GM21367 (cell line): ENCODE measurements at regions not wholly inside any gene's neighbourhood (a gene's known extent, or its start where the extent isn't known, plus 50 kb on each side); places are given as distances from the start of the nearest gene placed in this dataset.

Source experiments
- ATAC-seq: cut with Tn5 transposase; IDR thresholded peaks from one replicate; pipeline ENCODE4 v1.9.1; 2021; ENCODE audit not compliant: unreplicated experiment

DNA sequence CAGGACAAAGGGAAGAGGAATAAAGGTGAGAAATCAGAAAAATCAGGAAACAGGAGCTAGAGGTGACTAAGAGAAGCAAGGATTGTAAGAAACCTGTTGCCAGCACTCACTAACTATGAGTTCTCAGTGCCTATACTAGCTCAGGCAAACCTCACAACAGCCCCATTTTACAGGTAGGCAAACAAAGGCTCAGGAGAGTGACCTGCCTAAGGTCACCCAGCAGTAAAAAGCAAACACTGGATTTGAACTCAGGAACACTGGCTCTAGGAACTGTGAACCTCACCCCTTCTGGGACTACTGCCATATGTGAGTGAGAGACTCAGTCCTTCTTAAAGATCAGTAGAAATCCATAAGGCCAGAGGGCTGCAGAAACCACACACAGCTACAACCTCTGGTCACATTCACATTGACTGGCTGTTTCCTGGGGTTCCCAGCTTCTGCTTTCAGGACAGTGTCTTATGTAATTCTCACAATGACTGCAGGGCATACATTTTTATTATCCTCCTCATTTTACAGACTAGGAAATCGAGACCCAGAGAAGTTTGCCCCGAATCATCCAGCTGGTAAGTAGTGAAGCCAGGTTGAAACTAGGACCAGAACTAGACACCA, 80.7 kb upstream of the MAFB start:
- ATAC-seq: no peak

DNA sequence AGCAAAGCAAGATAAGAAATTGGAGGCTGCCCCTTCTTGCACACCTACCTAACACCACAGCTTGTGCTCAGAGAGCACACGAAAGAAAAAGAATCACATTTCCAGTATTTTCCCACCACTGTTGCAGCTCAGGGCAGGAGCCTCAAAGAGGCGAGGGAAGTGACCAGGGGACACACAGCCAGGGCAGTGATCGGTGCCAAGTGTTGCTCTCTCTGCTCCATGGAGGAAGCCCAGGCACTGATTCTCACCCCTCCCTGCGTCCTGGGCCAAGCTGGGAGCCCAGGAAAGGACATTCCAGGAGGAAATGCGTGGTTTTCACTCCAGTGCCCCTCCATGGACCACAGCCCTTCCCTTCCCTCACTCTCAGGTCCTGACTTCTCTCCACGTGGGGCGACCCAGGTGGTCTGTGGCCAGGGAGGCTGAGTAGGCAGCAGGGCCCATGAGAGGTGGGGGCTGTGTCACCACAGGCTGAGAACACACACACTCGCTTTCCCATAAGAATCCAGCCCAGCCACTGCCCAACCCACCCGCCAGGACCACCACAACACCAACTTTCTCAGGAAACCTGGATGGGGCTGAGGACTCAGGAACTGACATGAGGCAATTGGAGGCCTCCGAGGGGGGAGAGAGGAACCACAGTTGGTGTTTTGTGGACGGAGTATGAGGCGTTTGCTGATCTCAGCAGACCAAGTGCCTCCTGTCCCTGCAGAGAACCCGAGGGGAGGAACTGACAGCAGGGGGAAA, 81.7 kb upstream of the MAFB start:
- no peak for ATAC-seq

DNA sequence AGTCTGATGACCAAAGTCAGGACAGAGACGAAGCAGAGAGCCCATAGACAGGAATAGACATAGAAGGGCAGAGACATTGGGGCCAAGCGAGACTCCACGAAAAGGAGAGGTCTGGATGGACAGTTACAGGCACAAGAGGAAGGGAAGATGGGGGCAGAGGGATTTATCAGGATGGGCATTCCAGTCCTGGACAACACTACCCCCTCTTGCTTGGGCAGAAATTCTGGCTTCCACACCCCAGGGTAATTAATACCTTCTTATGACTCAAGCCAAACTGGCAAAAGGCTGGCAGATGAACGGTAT, 82.2 kb upstream of the MAFB start:
- ATAC-seq: no peak

DNA sequence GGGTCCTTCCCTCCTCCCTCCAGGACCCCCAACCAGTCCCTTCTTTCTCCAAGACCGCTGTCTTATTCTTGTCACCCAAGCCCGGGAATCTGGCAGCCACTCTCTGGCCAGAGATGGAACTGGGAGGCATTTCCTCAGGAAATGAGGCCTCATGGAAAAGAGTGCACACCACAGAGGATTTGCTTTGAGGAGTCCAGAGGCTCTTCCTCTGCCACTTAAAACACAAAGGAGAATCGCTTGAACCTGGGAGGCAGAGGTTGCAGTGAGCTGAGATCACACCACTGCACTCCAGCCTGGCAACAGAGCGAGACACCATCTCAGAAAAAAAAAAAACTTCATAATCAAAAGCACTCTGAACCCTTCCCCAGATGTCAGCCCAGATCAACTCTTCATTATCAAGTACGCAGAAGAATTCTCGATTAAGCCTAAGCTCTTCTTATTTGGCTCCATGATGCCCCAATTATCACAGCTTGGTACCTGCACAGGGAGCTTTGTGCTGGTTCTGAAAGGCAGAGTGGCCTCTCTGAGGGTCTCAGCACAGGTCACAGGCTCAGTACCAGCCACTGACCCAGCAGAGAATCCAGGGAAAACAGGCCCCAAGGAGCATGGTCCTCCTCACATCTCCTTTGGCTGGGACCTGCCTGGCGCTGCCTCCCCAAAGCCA, 82.9 kb upstream of the MAFB start:
- no peak for ATAC-seq

DNA sequence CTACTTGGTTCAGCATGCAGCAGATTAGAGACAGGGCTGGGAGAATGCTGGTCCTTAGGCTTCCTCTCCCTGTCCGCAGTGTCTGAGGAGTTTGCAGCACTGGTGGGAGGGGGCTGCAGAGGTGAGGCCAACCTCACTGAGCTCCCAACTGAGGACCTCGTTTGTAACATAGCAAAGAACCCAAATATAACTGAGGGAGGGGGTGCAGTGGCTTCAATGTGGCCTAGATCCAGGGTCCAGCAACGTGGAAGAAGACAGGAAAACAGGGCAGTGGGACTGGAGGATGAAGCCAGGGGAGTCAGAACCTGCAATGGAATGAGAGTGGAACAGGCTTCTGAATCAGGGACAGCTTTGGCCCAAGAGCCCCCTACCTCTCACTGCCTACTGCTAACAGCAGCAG, 84.3 kb upstream of the MAFB start:
- no peak for ATAC-seq

DNA sequence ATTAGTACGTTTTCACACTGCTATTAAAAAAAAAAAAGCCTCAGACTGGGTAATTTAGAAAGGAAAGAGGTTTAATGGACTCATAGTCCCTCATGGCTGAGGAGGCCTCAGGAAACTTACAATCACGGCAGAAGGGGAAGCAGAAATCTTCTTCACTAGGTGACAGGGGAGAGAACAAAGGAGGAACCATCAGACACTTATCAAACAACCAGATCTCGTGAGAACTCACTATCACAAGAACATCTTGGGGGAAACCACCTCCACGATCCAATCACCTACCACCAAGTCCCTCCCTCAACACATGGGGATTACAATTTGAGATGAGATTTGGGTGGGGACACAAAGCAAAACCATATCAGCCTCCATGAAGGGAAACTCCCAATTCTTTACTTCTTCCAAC, 85.2 kb upstream of the MAFB start:
- ATAC-seq: no peak

DNA sequence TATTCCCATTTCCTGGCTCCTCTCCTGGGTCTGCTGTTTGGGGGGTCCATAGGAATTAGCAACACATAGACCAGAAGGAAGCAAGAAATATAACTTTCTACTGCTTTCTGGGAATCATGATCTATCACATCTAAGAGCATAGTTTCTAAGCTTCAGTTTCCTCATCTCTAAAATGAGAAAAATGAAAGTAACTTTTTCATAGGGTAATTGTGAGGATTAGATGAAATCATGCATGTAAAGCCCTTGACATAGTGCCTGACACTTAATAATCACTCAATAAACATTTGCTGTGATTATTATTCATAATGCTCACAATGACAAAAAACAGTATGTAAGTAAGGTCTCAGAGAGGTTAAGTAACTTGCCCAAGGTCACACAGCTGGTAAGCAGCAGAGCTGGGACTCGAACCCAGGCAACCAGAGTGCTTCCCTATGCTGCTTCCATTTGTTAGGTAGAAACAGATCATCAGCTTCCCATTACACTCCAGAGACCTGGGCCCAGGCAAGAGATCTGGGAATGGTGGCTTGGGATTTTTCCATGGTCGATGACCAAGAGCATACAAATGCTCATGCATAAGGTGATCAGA, 86.6 kb upstream of the MAFB start:
- no peak for ATAC-seq

DNA sequence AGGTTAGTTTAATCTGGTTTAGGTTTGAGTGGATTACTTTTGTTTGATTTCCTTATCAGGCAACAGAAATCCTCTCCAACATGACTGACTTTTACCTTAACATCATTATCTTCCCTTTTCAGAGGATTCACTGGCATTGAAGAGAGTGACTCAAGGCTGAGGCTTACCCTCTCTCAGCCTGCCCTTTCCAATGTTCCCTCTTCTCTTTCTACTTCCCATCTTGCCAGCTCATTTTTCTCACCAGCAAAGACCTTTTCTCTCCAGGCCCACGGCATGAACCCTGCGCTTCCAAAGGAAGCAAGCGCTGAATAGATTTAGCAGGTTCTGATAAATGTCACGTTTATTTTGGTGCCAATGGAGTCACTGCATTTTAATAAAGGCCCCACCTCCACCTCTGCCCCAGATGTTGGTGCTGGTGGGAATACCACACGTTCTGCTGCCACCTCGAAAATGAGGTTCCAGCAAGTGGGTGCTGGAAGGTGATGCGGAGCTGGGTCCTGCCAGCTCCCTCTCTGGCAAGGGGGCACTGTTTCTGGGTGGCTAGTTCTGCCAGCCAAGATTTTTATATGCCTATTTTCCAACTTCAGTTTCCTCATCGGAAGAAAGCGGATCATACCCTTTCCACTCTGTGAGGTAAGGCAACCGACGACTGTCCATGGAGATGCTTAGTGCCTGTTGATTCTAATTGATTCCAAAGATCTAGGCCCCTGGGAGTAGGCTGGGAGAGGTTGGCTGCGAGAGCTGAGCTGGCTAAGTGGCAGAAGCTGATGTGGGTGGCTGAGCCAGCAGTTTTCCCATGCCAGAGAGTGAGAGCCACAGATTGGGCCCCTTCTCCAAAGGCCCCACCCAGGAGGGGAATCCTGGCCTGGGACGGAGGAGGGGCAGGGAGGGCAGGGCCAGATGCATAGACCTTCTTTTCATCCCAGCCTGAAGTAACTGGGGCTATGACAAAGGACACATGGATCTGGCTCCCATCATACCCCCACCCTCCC, 87.7 kb upstream of the MAFB start:
- ATAC-seq: no peak

DNA sequence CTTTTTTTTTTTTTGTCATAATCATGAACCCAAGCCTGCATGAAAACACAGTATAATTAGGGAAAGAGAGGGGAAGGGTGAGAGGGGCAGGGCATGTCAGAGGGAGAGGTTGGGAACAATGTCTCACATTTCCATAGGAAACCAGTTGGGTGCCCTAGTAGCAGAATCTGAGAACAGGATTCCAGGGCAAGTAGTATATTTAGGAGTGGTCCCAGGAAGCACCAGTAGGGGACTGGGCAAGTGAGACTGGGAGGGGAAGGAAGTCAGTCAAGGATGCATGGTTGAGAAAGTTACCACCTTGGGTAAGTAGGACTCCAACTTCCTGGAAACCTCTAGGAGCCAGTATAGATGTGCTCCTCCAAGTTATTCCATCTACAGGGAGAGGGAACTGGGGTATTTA, 88.6 kb upstream of the MAFB start:
- ATAC-seq: no peak

DNA sequence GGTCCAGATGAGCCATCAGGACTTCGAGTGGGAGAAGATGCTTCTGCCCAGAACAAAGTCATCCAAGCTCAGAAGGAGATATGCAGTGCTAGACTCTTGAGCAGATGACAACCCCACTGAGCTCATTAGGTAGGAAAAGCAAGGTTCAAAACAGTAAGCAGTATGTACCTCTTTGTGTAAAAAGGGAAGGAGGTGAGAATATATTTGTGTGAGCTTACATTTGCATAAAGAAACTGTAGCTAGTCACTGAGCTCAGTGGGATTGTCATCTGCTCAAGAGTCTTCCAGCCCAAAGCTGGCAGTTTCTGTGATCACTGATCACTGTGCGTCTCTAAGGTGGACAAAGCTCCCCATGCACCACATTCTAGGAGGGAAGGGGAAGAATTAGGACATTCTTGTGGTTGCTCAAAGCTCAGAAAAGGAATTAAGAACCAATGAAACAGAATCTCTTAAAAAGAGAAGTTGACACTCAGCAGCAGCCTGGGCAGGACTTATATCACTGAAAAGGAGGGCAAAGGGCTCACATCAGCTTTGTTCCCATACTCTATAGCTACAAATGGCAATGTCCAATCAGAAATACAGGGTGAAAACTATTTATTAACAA, 90.0 kb upstream of the MAFB start:
- no peak for ATAC-seq

DNA sequence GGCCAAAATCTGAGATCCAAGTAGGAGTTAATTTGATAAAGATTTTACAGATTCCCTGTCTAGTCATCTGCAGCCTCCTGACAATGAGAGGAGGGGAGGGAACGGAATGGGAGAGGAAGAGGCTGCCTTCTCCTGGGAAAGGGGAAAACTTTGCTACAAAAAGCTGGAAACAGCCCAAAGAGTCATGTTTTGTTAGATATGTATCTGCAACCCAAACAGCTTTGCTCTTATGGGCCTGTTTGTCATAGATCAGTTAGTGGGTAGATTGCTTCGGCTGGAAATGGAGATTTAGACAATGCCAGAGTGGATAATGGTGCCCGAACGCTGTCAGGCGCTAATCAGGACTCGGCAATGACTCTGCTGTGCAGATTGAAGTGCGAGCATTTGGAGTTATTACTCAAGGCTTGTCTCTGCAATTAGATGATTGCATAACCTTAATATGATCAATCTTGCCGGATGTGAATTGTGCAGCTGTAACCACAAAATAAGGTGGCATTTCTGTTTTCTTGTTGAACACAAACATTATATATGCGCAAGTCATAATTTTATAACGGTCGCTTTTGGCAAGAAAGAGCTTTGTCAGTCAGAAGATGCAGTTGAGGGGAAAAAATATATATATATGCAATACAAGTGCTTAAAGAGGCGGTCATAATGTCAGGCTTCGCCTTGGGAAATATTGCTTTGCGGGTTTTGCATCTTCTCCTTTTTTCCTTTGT, 92.4 kb upstream of the MAFB start:
- no peak for ATAC-seq

DNA sequence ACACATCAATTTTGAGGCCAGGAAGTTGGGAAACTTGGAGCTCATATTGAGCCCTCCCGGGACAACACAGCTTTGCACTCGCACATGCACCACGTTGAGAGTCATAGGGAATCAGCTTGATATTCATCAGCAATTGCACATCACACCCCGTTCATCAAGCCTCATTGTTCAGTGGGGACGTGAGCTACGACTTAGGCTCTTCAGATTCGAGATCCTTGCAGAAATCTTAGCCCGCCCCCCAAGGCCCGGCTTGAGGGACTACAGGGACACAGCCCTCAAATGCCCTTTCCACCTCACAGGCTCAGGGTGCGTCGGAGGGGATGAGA, 93.0 kb upstream of the MAFB start:
- ATAC-seq: no peak

DNA sequence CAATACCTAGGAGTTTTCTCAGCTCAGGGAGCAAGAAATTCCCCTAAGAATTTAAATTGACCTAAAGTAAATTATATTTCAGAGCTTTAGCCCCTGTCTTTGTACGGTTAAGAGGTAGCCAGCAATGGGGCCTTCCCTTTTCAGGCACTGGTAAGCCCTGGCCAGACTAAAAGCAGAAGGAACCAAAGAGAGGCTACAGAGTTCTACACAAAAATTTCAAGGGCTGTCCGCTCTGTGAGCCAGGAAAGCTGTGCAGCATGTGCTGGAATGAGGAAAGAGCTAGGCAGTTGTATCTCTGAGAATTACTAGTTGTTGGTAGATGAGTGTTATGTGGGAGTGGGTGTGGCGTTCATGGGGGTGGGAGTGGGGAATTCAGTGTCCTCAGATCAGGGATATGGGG, 96.3 kb upstream of the MAFB start:
- ATAC-seq: no peak

DNA sequence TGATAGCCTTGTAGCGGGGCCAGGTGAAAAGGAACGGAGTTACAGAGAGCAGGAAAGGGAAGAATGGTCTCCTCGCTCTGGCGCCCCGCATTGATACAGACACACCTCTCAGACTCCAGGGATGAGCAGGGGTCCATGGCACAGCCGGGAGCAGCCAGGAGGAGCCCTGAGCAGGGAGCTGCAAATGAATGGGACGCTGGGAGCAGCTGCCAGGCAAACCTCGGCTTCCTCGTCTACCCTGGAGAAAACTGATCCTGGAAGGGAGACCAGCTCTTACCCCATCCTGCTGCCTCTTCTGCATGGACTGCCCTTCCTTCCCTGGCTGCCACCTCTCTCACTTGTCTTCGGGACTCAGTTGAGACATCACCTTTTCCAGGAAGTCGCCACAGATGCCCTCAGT, 97.3 kb upstream of the MAFB start:
- ATAC-seq: no peak

DNA sequence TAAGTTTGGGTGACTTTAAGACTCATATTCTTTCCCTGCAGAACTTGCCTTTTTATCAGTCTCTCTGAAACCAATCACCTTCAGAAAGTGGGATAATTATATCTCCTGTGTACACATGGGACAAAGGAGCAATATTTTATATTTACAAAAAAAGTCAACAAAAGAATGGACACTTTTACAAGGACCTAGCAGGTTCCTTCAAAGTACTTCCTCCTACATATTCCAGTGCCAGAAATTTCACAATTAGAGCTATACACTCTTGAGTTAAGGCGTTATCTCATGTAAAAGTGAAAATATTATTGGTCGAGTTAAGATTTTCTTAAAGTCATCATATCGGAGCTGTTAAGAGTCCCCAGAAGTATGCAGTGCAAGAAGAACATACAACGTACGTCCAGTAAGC, 98.9 kb upstream of the MAFB start:
- no peak for ATAC-seq

DNA sequence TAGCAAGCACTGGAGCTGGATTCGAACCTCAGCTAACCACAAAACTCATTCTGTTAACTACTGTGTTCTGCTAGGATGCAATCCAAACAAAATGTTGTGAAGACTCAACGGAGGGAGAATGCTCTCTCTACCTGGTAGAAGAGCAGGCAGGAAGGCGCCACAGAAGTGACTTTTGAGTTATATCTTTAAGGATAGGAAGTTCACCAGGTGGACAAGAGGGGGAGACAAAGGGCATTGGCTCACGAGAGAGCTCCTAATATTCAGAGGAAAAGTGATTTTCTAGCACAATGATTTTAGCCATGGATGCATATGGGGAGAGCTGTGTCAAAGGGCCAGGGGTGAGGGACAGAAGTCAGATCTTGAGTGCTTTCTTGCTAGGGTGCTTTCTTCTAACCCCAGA, 108.4 kb upstream of the MAFB start:
- no peak for ATAC-seq

DNA sequence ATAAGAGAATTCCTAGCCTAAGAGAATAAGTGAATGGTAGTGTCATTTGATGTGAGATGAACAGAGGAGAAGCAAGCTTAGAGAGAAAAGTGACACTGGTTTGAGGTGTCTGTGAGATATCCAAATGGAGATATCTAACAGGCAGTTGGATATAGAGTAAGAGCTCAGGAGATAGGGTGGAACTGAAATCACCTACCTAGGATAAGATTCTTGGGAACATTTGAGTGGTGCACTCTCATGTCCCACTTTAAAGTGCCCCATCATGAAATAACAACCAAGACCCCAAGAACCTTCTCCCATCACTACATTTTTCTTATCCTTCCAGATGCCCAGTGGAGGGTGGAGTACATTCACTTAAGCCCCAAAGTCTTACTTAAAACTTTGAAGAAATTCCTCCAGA, 109.0 kb upstream of the MAFB start:
- ATAC-seq: no peak

DNA sequence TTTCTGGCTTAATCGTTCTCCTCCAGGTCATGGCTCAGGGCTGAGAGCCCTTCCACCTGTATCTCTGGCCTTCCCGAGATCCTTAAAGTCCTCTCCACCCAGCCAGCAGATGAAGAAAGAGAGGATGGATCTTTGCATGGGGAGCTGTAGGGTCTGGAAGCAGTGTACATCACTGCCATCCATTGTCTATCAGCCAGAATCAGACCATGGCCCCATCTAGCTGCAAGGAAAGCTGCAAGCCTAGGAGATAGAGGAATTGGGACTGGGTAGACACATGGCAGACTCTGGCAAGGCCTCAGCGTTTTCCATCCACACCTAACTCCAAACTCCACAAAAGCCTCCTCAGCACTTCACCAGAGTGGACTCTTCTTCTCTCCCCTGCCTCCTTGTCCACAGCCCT, 113.8 kb upstream of the MAFB start:
- no peak for ATAC-seq

DNA sequence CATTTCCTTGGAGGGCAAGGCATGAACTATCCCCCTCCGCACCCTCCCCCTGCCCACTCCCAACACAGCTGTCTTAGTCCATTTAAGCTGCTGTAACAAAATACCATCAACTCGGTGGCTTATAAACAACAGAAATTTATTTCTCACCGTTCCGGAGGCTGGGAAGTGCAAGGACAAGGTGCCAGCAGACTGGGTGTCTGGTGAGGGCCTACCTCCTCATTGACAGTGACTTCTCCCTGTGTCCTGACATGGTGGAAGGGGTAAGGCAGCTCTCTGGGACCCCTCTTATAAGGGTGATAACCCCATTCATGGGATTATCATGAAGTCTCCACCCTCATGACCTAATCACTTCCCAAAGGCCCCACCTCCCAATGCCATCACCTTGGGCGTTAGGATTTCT, 114.3 kb upstream of the MAFB start:
- no peak for ATAC-seq

DNA sequence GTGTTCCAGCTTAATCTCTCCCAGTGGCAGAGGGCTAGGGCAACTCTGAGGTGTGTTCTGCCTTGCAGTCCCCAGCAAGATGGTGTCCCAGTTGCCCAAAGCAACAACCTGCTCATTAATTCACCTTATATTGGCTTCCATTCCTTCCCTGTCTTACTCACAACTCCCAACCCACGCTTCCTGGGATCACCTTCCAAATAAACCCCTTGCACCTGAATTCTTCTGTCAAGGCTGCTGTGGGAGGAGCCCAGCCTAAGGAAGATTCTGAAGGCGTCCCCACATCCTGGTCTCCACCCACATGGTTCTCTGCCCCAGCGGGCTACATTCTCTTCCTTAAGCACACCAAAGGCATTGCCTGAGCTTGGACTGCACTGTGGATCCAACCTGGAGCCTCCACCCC, 116.6 kb upstream of the MAFB start:
- ATAC-seq: no peak
